ENCODE measurements at regions not wholly inside any gene's neighbourhood (a gene's known extent, or its start where the extent isn't known, plus 50 kb on each side); places are given as distances from the start of the nearest gene placed in this dataset.
"Not testable (repeated sequence)": the region's sequence is repeated elsewhere in the genome, so short reads cannot be mapped to it uniquely, and the experiment has no call there.

DNA sequence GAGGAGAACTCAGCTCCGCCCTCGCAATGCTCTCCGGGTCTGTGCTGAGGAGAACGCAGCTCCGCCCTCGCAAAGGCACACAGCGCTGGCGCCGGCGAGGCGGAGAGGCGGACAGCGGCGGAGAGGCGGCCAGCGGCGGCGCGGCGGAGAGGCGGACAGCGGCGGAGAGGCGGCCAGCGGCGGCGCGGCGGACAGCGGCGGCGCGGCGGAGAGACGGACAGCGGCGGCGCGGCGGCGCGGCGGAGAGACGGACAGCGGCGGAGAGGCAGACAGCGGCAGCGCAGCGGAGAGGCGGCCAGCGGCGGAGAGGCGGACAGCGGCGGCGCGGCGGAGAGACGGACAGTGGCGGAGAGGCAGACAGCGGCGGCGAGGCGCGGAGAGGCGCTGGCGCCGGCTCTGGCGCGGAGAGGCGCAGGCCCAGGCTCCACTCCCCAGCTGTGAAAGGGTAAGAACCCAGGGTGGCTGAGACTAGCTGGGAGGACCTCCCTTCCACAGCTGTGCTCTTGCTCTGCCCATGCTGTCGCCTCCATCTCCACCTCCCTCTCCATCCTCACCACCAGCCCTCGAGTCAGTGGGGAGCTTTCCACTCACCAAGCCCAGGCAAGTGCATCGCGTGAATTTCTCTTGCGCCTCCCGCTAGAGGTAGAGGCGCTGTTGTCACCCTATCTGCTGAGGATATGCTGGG is 2879.9 kb downstream of the RPIA start:
- TF ChIP-seq CTCF, POLR2A, POLR2AphosphoS5 (IDR thresholded peaks at IDR 0.05): not testable (repeated sequence)

Data from transverse colon (tissue), 4 donors.